K562 (cell line): ENCODE measurements at regions not wholly inside any gene's neighbourhood (a gene's known extent, or its start where the extent isn't known, plus 50 kb on each side); places are given as distances from the start of the nearest gene placed in this dataset.

Experiments
- ATAC-seq: fragments of 200-7000 bp; cut with Tn5 transposase; 3 replicates; pipeline ENCODE4 v1.9.1; 2020; ENCODE audit warnings: moderate library complexity
- BruUV-seq: library from RNA; stranded (reverse); fragments of 400-500 nt; replicated peaks from 2 replicates; lab custom pipeline; 2021; lab: Mats Ljungman, UMichigan
- CTCF ChIA-PET: fragments of 300-600 bp; formaldehyde crosslinking; extraction: SDS; loops from one replicate; lab custom pipeline; 2021; ENCODE audit warnings: low intra/inter-chr PET ratio; lab: Yijun Ruan, JAX
- POLR2A ChIA-PET: fragments of 300-600, 350-650 bp; sonication (Branson Sonifier 250); formaldehyde crosslinking; extraction: SDS; loops from one replicate; lab custom pipeline; 2021; ENCODE audit warnings: antibody characterized with exemption, inconsistent platforms; lab: Yijun Ruan, JAX
- DNase-seq, 4 experiments: peaks; one replicate each; pipeline versions ENCODE4 v3.0.0 to v3.0.0-alpha.2; 2011 to 2018; ENCODE audit warnings: low spot score in 3 of 4, mixed read lengths in 3 of 4; ENCODE audit errors: extremely low read depth in 1 of 4
- FAIRE-seq: peaks from 2 replicates; lab custom pipeline; 2011; peaks lifted over from hg19 to GRCh38; lab: Jason Lieb, UNC
- H2AFZ ChIP-seq: 2 replicates; pipeline ENCODE4 v1.6.0; 2011; ENCODE audit warnings: low read depth, low read length, control low read depth, inconsistent platforms
- H3K27ac ChIP-seq: fragments of 200-600 bp; 3 replicates; pipeline ENCODE4 v1.8.0; 2011; ENCODE audit warnings: low read depth, mild to moderate bottlenecking, control low read depth, inconsistent platforms, low read length, moderate library complexity, mixed read lengths; ENCODE audit errors: extremely low read depth
- H3K27me3 ChIP-seq, 2 experiments: fragments of 300-600 bp in 1 of 2; 2 replicates in 1 of 2; 3 replicates in 1 of 2; pipeline versions ENCODE4 v1.6.0 to v1.8.0; 2011; ENCODE audit warnings: inconsistent platforms in 2 of 2, low read length in 2 of 2, mild to moderate bottlenecking in 1 of 2, mixed read lengths in 1 of 2, moderate library complexity in 1 of 2; ENCODE audit not compliant: control insufficient read depth in 2 of 2, insufficient read depth in 2 of 2
- H3K36me3 ChIP-seq: fragments of 300-600 bp; 3 replicates; pipeline ENCODE4 v1.8.0; 2011; ENCODE audit warnings: mild to moderate bottlenecking, low read length, inconsistent platforms; ENCODE audit not compliant: control insufficient read depth, insufficient read depth
- H3K4me1 ChIP-seq, 2 experiments: fragments of 200-600 bp in 1 of 2; replicated peaks in 1 of 2; 2 replicates in 1 of 2; 3 replicates in 1 of 2; pipeline versions ENCODE4 v1.5.1 to v1.8.0; 2011; ENCODE audit warnings: inconsistent platforms in 2 of 2, low read length in 2 of 2, mild to moderate bottlenecking in 1 of 2, mixed read lengths in 1 of 2, moderate library complexity in 1 of 2; ENCODE audit not compliant: control insufficient read depth in 2 of 2, insufficient read depth in 2 of 2
- H3K4me2 ChIP-seq: 2 replicates; pipeline ENCODE4 v1.6.1; 2011; ENCODE audit warnings: low read length, control low read depth, inconsistent platforms, mixed read lengths; ENCODE audit not compliant: insufficient read depth
- H3K4me3 ChIP-seq: fragments of 200-600 bp; sonication (generic), shearing (Covaris generic); 2 replicates; pipeline ENCODE4 v1.5.1; 2016; ENCODE audit warnings: control low read depth, inconsistent platforms
- H3K79me2 ChIP-seq: fragments of 200-600 bp; 3 replicates; pipeline ENCODE4 v1.8.0; 2011; ENCODE audit warnings: low read length, inconsistent platforms; ENCODE audit not compliant: control insufficient read depth, insufficient read depth
- H3K9ac ChIP-seq, 2 experiments: 2 replicates each; pipeline versions ENCODE4 v1.6.0 to v1.6.1; 2011; ENCODE audit warnings: low read depth in 2 of 2, low read length in 2 of 2, control low read depth in 1 of 2, inconsistent platforms in 1 of 2, mild to moderate bottlenecking in 1 of 2, mixed read lengths in 1 of 2; ENCODE audit not compliant: insufficient read depth in 1 of 2
- H3K9me1 ChIP-seq: one replicate; pipeline ENCODE4 v1.6.0; 2011; ENCODE audit warnings: inconsistent platforms, mild to moderate bottlenecking, low read length, moderate library complexity; ENCODE audit not compliant: control insufficient read depth, insufficient read depth
- H3K9me3 ChIP-seq: replicated peaks from 2 replicates; pipeline ENCODE4 v1.5.1; 2011; ENCODE audit warnings: low read depth, low read length, inconsistent platforms; ENCODE audit not compliant: control insufficient read depth, insufficient read depth
- H4K20me1 ChIP-seq: replicated peaks from 2 replicates; pipeline ENCODE4 v1.6.1; 2011; ENCODE audit warnings: low read length, inconsistent platforms, mixed read lengths; ENCODE audit not compliant: control insufficient read depth, insufficient read depth
- CBFB ChIP-seq: sonication (generic); formaldehyde crosslinking; IDR thresholded peaks from 2 replicates; pipeline ENCODE4 v1.4.0; 2020; ENCODE audit warnings: mild to moderate bottlenecking, missing genetic modification reagents
- CREB5 ChIP-seq: fragments of 250-450 bp; sonication (Bioruptor Pico); IDR thresholded peaks from 2 replicates; pipeline ENCODE4 v1.5.0; 2020; ENCODE audit warnings: mild to moderate bottlenecking
- E2F6 ChIP-seq, 2 experiments: IDR thresholded peaks; 2 replicates each; pipeline ENCODE4 v1.6.1; 2011; ENCODE audit warnings: borderline replicate concordance in 1 of 2, control low read depth in 1 of 2, low read depth in 1 of 2, low read length in 1 of 2, mild to moderate bottlenecking in 1 of 2, mixed read lengths in 1 of 2, moderate library complexity in 1 of 2; ENCODE audit not compliant: insufficient read depth in 1 of 2, insufficient read length in 1 of 2, poor library complexity in 1 of 2, severe bottlenecking in 1 of 2; ENCODE audit errors: extremely low read depth in 1 of 2
- GATAD2B ChIP-seq: fragments of 450-650 bp; IDR thresholded peaks from 2 replicates; pipeline ENCODE4 v1.6.1; 2017; ENCODE audit warnings: mild to moderate bottlenecking, borderline replicate concordance
- PBX2 ChIP-seq, 2 experiments: IDR thresholded peaks in 1 of 2; conservative IDR thresholded peaks in 1 of 2; 2 replicates each; pipeline ENCODE4 v1.6.1; 2016; ENCODE audit warnings: low read depth in 2 of 2, mild to moderate bottlenecking in 1 of 2, missing compliant biosample characterization in 1 of 2, missing genetic modification characterization in 1 of 2, moderate library complexity in 1 of 2
- PTTG1 ChIP-seq: fragments of 450-650 bp; IDR thresholded peaks from 2 replicates; pipeline ENCODE4 v1.6.1; 2016; ENCODE audit warnings: low read depth, mild to moderate bottlenecking, missing genetic modification characterization, missing compliant biosample characterization
- STAT5A ChIP-seq: IDR thresholded peaks from 2 replicates; pipeline ENCODE4 v1.6.1; 2012; ENCODE audit warnings: low read length, inconsistent platforms, borderline replicate concordance
- ZBTB12 ChIP-seq: fragments of 250-450 bp; sonication (Bioruptor Pico); IDR thresholded peaks from 2 replicates; pipeline ENCODE4 v1.4.0; 2020
- WGBS: fragments of 100-300 bp; shearing (Covaris generic); methylation state at CpG from one replicate; pipeline ENCODE4 v1.1.6; 2016; ENCODE audit warnings: low coverage, mixed read lengths; ENCODE audit not compliant: insufficient coverage; ENCODE audit errors: missing lambda C conversion rate; 5-methylcytosine and 5-hydroxymethylcytosine counted together
- in situ Hi-C: fragments of 300-500 bp; cut with MboI; formaldehyde crosslinking; loops from 4 replicates; pipeline ENCODE4 v1.15.0; 2018; ENCODE audit warnings: inconsistent platforms, mixed read lengths
- intact Hi-C: fragments of 100-400 bp; cut with micrococcal nuclease; formaldehyde crosslinking; loops from 2 replicates; pipeline ENCODE4 v1.14.2; 2022

GRCh38 chr4:159926871-159927270 is 824.0 kb downstream of the RAPGEF2 start:
- in situ Hi-C loops (no loop called here), intact Hi-C loops (no loop called here)
- Histone ChIP-seq H3K36me3 (no peaks in the 10 kb centered on the region), H3K4me3 (no peak overlapping the region), H3K9me3 (no peaks in the 10 kb centered on the region), H3K27me3 (no peaks in the 10 kb centered on the region), H3K79me2 (no peaks in the 10 kb centered on the region), H3K27ac (no peak overlapping the region), H3K4me1 (no peaks in the 10 kb centered on the region), H4K20me1 (no peaks in the 10 kb centered on the region), H3K9me1 (no peaks in the 10 kb centered on the region), H2AFZ (no peak overlapping the region), H3K4me2 (no peak overlapping the region), H3K9ac (no peak overlapping the region)
- DNase-seq (no peak), FAIRE-seq (no peak), ATAC-seq (no peak)
- CTCF ChIA-PET: no interaction called here
- WGBS: 0% methylated on average over 1 of the region's 1 CpG
- POLR2A ChIA-PET: no interaction called here
- BruUV-seq: no TSS peak
- TF ChIP-seq ZBTB12: no peak
- no peak for TF ChIP-seq PBX2 (CRISPR knock-in tag; IDR thresholded peaks at IDR 0.05; ENCODE audit: low read depth)
- TF ChIP-seq PBX2 (tag; conservative IDR thresholded peaks at IDR 0.05; ENCODE audit: low read depth): no peak
- TF ChIP-seq CBFB (CRISPR knock-in tag): no peak
- no peak for TF ChIP-seq STAT5A
- TF ChIP-seq E2F6 (IDR thresholded peaks at IDR 0.05; ENCODE audit: borderline replicate concordance in 1 of 2, extremely low read depth in 1 of 2, insufficient read depth in 1 of 2, insufficient read length in 1 of 2, low read depth in 1 of 2, low read length in 1 of 2, poor library complexity in 1 of 2, severe bottlenecking in 1 of 2): no peak
- TF ChIP-seq CREB5 (CRISPR knock-in tag): no peak
- no peak for TF ChIP-seq PTTG1 (tag)
- no peak for TF ChIP-seq GATAD2B
